Fibroblast of mammary gland (primary cell): ENCODE measurements at regions not wholly inside any gene's neighbourhood (a gene's known extent, or its start where the extent isn't known, plus 50 kb on each side); places are given as distances from the start of the nearest gene placed in this dataset.

Source experiments
- DNase-seq: peaks from one replicate; pipeline ENCODE4 v3.0.0-alpha.2; 2010; ENCODE audit warnings: low read depth
- H3K4me3 ChIP-seq: 2 replicates; pipeline ENCODE4 v1.5.1; 2011; ENCODE audit warnings: low read depth, mild to moderate bottlenecking, low read length, moderate library complexity; ENCODE audit not compliant: control insufficient read depth
- CTCF ChIP-seq: conservative IDR thresholded peaks from 2 replicates; pipeline ENCODE4 v1.5.1; 2011; ENCODE audit warnings: low read depth, low read length, inconsistent platforms; ENCODE audit not compliant: control insufficient read depth, insufficient read depth

- no peak overlapping the region for H3K4me3 ChIP-seq
- no peak for TF ChIP-seq CTCF
- no peak for DNase-seq
Observed at GRCh38 chr1:37262439-37263170, 211.8 kb upstream of the ZC3H12A start.

- TF ChIP-seq CTCF: no peak
- no peak overlapping the region for H3K4me3 ChIP-seq
- DNase-seq: no peak
Observed at GRCh38 chr1:37265156-37265555, 209.2 kb upstream of the ZC3H12A start.

- DNase-seq: no peak
- no peak overlapping the region for H3K4me3 ChIP-seq
- no peak for TF ChIP-seq CTCF
Observed at GRCh38 chr1:37265786-37266667, 208.4 kb upstream of the ZC3H12A start.

GRCh38 chr1:37267111-37267835 lies 207.1 kb upstream of the ZC3H12A start:
- no peak overlapping the region for H3K4me3 ChIP-seq
- TF ChIP-seq CTCF: no peak
- no peak for DNase-seq

- no peak for DNase-seq
- H3K4me3 ChIP-seq: no peak overlapping the region
- no peak for TF ChIP-seq CTCF
Observed at GRCh38 chr1:37270639-37271038, 203.7 kb upstream of the ZC3H12A start.

- no peak for TF ChIP-seq CTCF
- no peak overlapping the region for H3K4me3 ChIP-seq
- no peak for DNase-seq
Observed at GRCh38 chr1:37272626-37273025, 201.8 kb upstream of the ZC3H12A start.
